ENCODE measurements at regions not wholly inside any gene's neighbourhood (a gene's known extent, or its start where the extent isn't known, plus 50 kb on each side); places are given as distances from the start of the nearest gene placed in this dataset.

DNA sequence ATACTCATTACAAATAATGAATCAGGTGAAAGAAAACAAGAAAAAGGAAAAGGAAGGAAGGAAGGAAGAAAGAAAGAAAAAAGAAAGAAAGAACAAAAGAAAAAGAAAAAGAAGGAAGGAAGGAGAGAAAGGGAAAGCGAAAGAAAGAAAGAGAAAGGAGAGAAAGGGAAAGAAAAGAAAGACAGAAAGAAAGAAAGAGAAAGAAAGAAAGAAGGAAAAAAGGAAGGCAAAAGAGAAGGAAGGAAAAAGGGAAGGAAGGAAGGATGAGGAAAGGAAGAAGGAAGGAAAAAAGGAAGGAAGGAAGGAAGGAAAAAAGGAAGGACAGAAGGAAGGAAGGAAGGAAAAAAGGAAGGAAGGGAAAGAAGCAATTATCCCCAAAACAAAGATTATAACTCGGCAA, 1460.4 kb upstream of the PIK3C3 start:
- Histone ChIP-seq H3K27ac (ENCODE audit: low read depth, low read length) (no peak overlapping the region), H3K9ac (ENCODE audit: low read depth, low read length) (no peak overlapping the region), H3K4me3 (ENCODE audit: low read length) (no peak overlapping the region), H3K4me1 (ENCODE audit: insufficient read depth, low read length) (no peaks in the 10 kb centered on the region), H3K9me3 (ENCODE audit: insufficient read depth, low read depth, low read length) (no peaks in the 10 kb centered on the region), H3K36me3 (ENCODE audit: insufficient read depth, low read length) (no peaks in the 10 kb centered on the region), H3K27me3 (ENCODE audit: insufficient read depth, low read length) (no peaks in the 10 kb centered on the region)
- 92% methylated on average over 2 of the region's 2 CpGs for WGBS

- H3K9ac ChIP-seq (ENCODE audit: low read depth, low read length), result no peak overlapping the region
- no peaks in the 10 kb centered on the region for H3K4me1 ChIP-seq (ENCODE audit: insufficient read depth, low read length)
- H3K27me3 ChIP-seq (ENCODE audit: insufficient read depth, low read length), result no peaks in the 10 kb centered on the region
- H3K9me3 ChIP-seq (ENCODE audit: insufficient read depth, low read depth, low read length), result no peaks in the 10 kb centered on the region
- H3K4me3 ChIP-seq (ENCODE audit: low read length), result no peak overlapping the region
- WGBS, result 58% methylated on average over 4 of the region's 4 CpGs
- H3K36me3 ChIP-seq (ENCODE audit: insufficient read depth, low read length), result no peaks in the 10 kb centered on the region
- H3K27ac ChIP-seq (ENCODE audit: low read depth, low read length), result no peak overlapping the region
These were observed 1461.7 kb upstream of the PIK3C3 start for GRCh38 chr18:40493316-40493715.

DNA sequence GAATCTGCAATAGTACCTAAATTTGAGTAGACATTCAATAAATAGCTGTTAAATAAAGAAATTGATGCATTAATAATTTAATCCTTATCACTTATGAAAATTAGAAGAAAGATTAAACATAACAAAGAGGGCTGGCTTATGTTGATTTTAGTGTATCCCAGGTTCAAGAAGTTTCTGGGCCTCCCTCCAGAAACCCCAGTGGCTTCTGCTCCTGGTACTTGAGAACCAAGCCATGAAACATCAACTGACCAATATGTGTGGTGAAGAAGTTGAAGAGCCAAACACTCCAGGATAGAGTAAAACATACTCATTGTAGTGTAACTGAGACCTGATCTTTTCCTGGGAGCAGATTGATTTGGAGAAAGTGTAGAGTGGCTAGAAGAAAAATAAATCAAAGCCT, 1465.7 kb upstream of the PIK3C3 start:
- Histone ChIP-seq H3K9me3 (ENCODE audit: insufficient read depth, low read depth, low read length) (no peaks in the 10 kb centered on the region), H3K4me3 (ENCODE audit: low read length) (no peak overlapping the region), H3K27me3 (ENCODE audit: insufficient read depth, low read length) (no peaks in the 10 kb centered on the region), H3K27ac (ENCODE audit: low read depth, low read length) (no peak overlapping the region), H3K4me1 (ENCODE audit: insufficient read depth, low read length) (no peaks in the 10 kb centered on the region), H3K36me3 (ENCODE audit: insufficient read depth, low read length) (no peaks in the 10 kb centered on the region), H3K9ac (ENCODE audit: low read depth, low read length) (no peak overlapping the region)

GRCh38 chr18:40485318-40485717, 1469.7 kb upstream of the PIK3C3 start:
- Histone ChIP-seq H3K36me3 (ENCODE audit: insufficient read depth, low read length) (no peaks in the 10 kb centered on the region), H3K9me3 (ENCODE audit: insufficient read depth, low read depth, low read length) (no peaks in the 10 kb centered on the region), H3K9ac (ENCODE audit: low read depth, low read length) (no peak overlapping the region), H3K4me3 (ENCODE audit: low read length) (no peak overlapping the region), H3K4me1 (ENCODE audit: insufficient read depth, low read length) (no peaks in the 10 kb centered on the region), H3K27me3 (ENCODE audit: insufficient read depth, low read length) (no peaks in the 10 kb centered on the region), H3K27ac (ENCODE audit: low read depth, low read length) (no peak overlapping the region)

DNA sequence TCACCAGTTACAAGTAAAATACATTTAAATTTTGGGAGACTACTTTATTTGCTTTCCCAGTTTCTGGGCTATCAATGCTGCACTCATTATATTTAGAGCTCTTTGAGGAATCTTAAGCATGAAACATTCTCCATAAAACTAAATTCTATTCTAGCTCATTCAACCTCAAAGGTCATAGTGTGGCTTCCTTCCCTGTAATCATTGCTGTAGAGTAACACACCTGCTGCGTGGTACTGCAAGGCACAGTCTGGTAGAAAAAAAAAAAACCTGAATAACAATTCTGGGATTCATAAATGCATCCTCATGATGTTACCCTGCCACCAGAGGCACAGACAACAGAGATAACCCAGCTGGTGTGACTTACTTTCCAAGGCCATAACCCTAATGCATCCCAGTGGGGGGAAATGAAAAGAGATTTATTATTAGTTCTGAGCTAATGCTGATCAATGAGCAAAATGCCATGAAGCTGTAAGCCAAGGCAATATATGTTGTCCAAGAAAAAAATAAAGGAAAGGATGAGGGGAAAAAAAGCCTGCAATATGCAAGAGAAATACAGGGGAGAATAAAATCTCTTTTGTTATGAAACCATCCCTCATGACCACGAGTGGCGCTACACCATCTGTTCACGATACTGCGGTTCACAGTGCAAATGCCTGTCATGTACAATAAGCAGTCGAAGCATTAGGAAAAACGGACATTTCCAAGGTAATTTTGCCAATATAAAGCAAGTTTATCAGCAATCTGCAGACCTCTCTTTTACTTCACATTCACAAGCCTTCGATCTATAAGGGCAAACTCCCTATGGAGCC, 1481.6 kb upstream of the PIK3C3 start:
- no peaks in the 10 kb centered on the region for H3K4me1 ChIP-seq (ENCODE audit: insufficient read depth, low read length)
- H3K9ac ChIP-seq (ENCODE audit: low read depth, low read length), result no peak overlapping the region
- H3K4me3 ChIP-seq (ENCODE audit: low read length), result no peak overlapping the region
- no peaks in the 10 kb centered on the region for H3K27me3 ChIP-seq (ENCODE audit: insufficient read depth, low read length)
- no peak overlapping the region for H3K27ac ChIP-seq (ENCODE audit: low read depth, low read length)
- H3K9me3 ChIP-seq (ENCODE audit: insufficient read depth, low read depth, low read length), result no peaks in the 10 kb centered on the region
- H3K36me3 ChIP-seq (ENCODE audit: insufficient read depth, low read length), result no peaks in the 10 kb centered on the region
- 93% methylated on average over 8 of the region's 8 CpGs for WGBS

- H3K9ac ChIP-seq (ENCODE audit: low read depth, low read length), result no peak overlapping the region
- no peaks in the 10 kb centered on the region for H3K27me3 ChIP-seq (ENCODE audit: insufficient read depth, low read length)
- no peak overlapping the region for H3K27ac ChIP-seq (ENCODE audit: low read depth, low read length)
- no peak overlapping the region for H3K4me3 ChIP-seq (ENCODE audit: low read length)
- no peaks in the 10 kb centered on the region for H3K4me1 ChIP-seq (ENCODE audit: insufficient read depth, low read length)
- H3K9me3 ChIP-seq (ENCODE audit: insufficient read depth, low read depth, low read length), result no peaks in the 10 kb centered on the region
- WGBS, result 100% methylated on average over 1 of the region's 3 CpGs
- no peaks in the 10 kb centered on the region for H3K36me3 ChIP-seq (ENCODE audit: insufficient read depth, low read length)
These were observed 1484.3 kb upstream of the PIK3C3 start for GRCh38 chr18:40470723-40471122.

- WGBS, result 96% methylated on average over 4 of the region's 4 CpGs
- no peaks in the 10 kb centered on the region for H3K36me3 ChIP-seq (ENCODE audit: insufficient read depth, low read length)
- no peak overlapping the region for H3K4me3 ChIP-seq (ENCODE audit: low read length)
- no peaks in the 10 kb centered on the region for H3K27me3 ChIP-seq (ENCODE audit: insufficient read depth, low read length)
- H3K9ac ChIP-seq (ENCODE audit: low read depth, low read length), result no peak overlapping the region
- no peak overlapping the region for H3K27ac ChIP-seq (ENCODE audit: low read depth, low read length)
- H3K9me3 ChIP-seq (ENCODE audit: insufficient read depth, low read depth, low read length), result no peaks in the 10 kb centered on the region
- H3K4me1 ChIP-seq (ENCODE audit: insufficient read depth, low read length), result no peaks in the 10 kb centered on the region
These were observed 1485.2 kb upstream of the PIK3C3 start for GRCh38 chr18:40469851-40470250.

DNA sequence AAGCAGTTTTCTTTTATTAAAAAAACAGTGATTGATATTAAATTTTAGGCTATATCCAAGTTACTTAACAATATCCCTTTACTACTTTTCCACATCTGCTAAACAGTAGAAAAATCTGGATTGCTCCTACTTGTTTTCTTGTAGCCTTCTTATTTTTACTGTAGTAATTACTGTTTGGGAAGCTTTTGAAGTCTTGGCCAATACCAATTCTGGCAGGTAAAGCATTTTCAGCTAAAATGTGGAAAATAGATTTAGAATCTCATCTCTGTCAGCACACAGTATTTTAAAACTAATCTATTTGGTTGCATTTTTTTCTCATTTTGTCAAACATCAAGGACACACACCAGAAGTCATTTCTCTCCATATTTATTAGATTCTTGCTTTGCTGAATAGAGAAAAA, 1485.7 kb upstream of the PIK3C3 start:
- Histone ChIP-seq H3K27ac (ENCODE audit: low read depth, low read length) (no peak overlapping the region), H3K4me1 (ENCODE audit: insufficient read depth, low read length) (no peaks in the 10 kb centered on the region), H3K27me3 (ENCODE audit: insufficient read depth, low read length) (no peaks in the 10 kb centered on the region), H3K9me3 (ENCODE audit: insufficient read depth, low read depth, low read length) (no peaks in the 10 kb centered on the region), H3K9ac (ENCODE audit: low read depth, low read length) (no peak overlapping the region), H3K4me3 (ENCODE audit: low read length) (no peak overlapping the region), H3K36me3 (ENCODE audit: insufficient read depth, low read length) (no peaks in the 10 kb centered on the region)

DNA sequence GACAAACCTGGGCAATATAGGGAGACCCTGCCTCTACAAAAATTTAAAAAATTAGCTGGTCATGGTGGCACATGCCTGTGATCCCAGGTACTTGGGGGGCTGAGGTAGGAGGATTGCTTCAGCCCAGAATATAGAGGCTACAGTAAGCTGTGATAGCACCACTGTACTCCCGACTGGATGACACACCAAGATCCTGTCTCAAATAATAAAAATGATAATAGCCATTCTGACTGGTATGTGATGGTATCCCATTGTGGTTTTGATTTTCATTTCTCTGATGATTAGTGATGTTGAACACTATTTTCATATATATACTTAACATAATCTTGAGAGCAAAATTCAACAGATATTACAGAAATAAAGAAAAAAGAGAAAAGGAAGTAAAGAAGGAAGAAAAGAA, 1491.0 kb upstream of the PIK3C3 start:
- H3K27ac ChIP-seq (ENCODE audit: low read depth, low read length), result no peak overlapping the region
- no peaks in the 10 kb centered on the region for H3K27me3 ChIP-seq (ENCODE audit: insufficient read depth, low read length)
- H3K9me3 ChIP-seq (ENCODE audit: insufficient read depth, low read depth, low read length), result no peaks in the 10 kb centered on the region
- no peak overlapping the region for H3K9ac ChIP-seq (ENCODE audit: low read depth, low read length)
- WGBS, result no CpG with 5 or more reads among the region's 1 CpG
- no peaks in the 10 kb centered on the region for H3K36me3 ChIP-seq (ENCODE audit: insufficient read depth, low read length)
- H3K4me1 ChIP-seq (ENCODE audit: insufficient read depth, low read length), result no peaks in the 10 kb centered on the region
- H3K4me3 ChIP-seq (ENCODE audit: low read length), result no peak overlapping the region

- 91% methylated on average over 5 of the region's 5 CpGs for WGBS
- no peaks in the 10 kb centered on the region for H3K27me3 ChIP-seq (ENCODE audit: insufficient read depth, low read length)
- H3K9me3 ChIP-seq (ENCODE audit: insufficient read depth, low read depth, low read length), result no peaks in the 10 kb centered on the region
These were observed 1501.1 kb upstream of the PIK3C3 start for GRCh38 chr18:40453903-40454302.

GRCh38 chr18:40452599-40452998, 1502.4 kb upstream of the PIK3C3 start:
- Histone ChIP-seq H3K27ac (ENCODE audit: low read depth, low read length) (no peak overlapping the region), H3K27me3 (ENCODE audit: insufficient read depth, low read length) (no peaks in the 10 kb centered on the region), H3K9ac (ENCODE audit: low read depth, low read length) (no peak overlapping the region), H3K36me3 (ENCODE audit: insufficient read depth, low read length) (no peaks in the 10 kb centered on the region), H3K4me3 (ENCODE audit: low read length) (no peak overlapping the region), H3K4me1 (ENCODE audit: insufficient read depth, low read length) (no peaks in the 10 kb centered on the region), H3K9me3 (ENCODE audit: insufficient read depth, low read depth, low read length) (no peaks in the 10 kb centered on the region)
- 96% methylated on average over 2 of the region's 2 CpGs for WGBS

More at GRCh38 chr18:40453903-40454302, 1501.1 kb upstream of the PIK3C3 start:
- H3K4me1 ChIP-seq (ENCODE audit: insufficient read depth, low read length), result no peaks in the 10 kb centered on the region
- no peak overlapping the region for H3K9ac ChIP-seq (ENCODE audit: low read depth, low read length)
- no peaks in the 10 kb centered on the region for H3K36me3 ChIP-seq (ENCODE audit: insufficient read depth, low read length)
- H3K4me3 ChIP-seq (ENCODE audit: low read length), result no peak overlapping the region
- no peak overlapping the region for H3K27ac ChIP-seq (ENCODE audit: low read depth, low read length)

- H3K4me3 ChIP-seq (ENCODE audit: low read length), result no peak overlapping the region
- H3K9ac ChIP-seq (ENCODE audit: low read depth, low read length), result no peak overlapping the region
- H3K27ac ChIP-seq (ENCODE audit: low read depth, low read length), result no peak overlapping the region
- H3K27me3 ChIP-seq (ENCODE audit: insufficient read depth, low read length), result no peaks in the 10 kb centered on the region
- H3K4me1 ChIP-seq (ENCODE audit: insufficient read depth, low read length), result no peaks in the 10 kb centered on the region
- no peaks in the 10 kb centered on the region for H3K36me3 ChIP-seq (ENCODE audit: insufficient read depth, low read length)
- no peaks in the 10 kb centered on the region for H3K9me3 ChIP-seq (ENCODE audit: insufficient read depth, low read depth, low read length)
These were observed 1504.3 kb upstream of the PIK3C3 start for GRCh38 chr18:40450751-40451150.
